PFSK-1 (cell line): ENCODE measurements at regions not wholly inside any gene's neighbourhood (a gene's known extent, or its start where the extent isn't known, plus 50 kb on each side); places are given as distances from the start of the nearest gene placed in this dataset.

ENCODE experiments used
- FOXP2 ChIP-seq: optimal IDR thresholded peaks from 2 replicates; pipeline ENCODE3; 2011; ENCODE audit warnings: borderline replicate concordance, control low read depth, inconsistent platforms; ENCODE audit not compliant: insufficient read depth; ENCODE audit errors: extremely low read length, extremely low read depth
- POLR2AphosphoS5 ChIP-seq: IDR thresholded peaks from 2 replicates; pipeline ENCODE4 v1.6.1; 2012; ENCODE audit warnings: low read depth, mild to moderate bottlenecking, control low read depth, low read length, moderate library complexity
- SIN3A ChIP-seq: IDR thresholded peaks from 2 replicates; pipeline ENCODE4 v1.6.1; 2012; ENCODE audit warnings: mild to moderate bottlenecking, low read length, moderate library complexity, borderline replicate concordance; ENCODE audit not compliant: insufficient read depth
- TAF1 ChIP-seq: IDR thresholded peaks from 2 replicates; pipeline ENCODE4 v1.6.1; 2012; ENCODE audit warnings: low read length, control low read depth, borderline replicate concordance; ENCODE audit not compliant: insufficient read depth
- TF ChIP-seq, protein P1 (sequence below), 2 experiments: IDR thresholded peaks; 2 replicates each; pipeline versions ENCODE4 v1.6.1 to v1.8.0; 2011 to 2012; ENCODE audit warnings: low read depth in 2 of 2, low read length in 2 of 2, control low read depth in 1 of 2, inconsistent platforms in 1 of 2, mild to moderate bottlenecking in 1 of 2, moderate library complexity in 1 of 2; ENCODE audit not compliant: insufficient read depth in 1 of 2

DNA sequence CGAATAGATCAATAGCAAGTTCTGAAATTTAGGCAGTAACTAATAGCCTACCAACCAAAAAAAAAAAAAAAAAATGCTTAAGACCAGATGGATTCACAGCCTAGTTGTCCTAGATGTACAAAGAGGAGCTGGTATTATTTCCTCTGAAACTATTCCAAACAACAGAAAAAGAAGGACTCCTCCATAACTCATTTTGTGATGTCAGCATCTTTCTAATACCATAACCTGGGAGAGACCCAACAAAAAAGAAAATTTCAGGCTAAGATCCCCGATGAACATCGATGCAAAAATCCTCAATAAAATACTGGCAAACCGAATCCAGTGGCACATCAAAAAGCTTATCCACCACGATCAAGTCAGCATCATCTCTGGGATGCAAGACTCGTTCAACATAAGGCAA, 1557.9 kb downstream of the C4orf33 start:
- no peak for TF ChIP-seq FOXP2
- TF ChIP-seq POLR2AphosphoS5: no peak
- TF ChIP-seq TAF1: no peak
- TF ChIP-seq SIN3A: no peak
- TF ChIP-seq, protein P1, sequence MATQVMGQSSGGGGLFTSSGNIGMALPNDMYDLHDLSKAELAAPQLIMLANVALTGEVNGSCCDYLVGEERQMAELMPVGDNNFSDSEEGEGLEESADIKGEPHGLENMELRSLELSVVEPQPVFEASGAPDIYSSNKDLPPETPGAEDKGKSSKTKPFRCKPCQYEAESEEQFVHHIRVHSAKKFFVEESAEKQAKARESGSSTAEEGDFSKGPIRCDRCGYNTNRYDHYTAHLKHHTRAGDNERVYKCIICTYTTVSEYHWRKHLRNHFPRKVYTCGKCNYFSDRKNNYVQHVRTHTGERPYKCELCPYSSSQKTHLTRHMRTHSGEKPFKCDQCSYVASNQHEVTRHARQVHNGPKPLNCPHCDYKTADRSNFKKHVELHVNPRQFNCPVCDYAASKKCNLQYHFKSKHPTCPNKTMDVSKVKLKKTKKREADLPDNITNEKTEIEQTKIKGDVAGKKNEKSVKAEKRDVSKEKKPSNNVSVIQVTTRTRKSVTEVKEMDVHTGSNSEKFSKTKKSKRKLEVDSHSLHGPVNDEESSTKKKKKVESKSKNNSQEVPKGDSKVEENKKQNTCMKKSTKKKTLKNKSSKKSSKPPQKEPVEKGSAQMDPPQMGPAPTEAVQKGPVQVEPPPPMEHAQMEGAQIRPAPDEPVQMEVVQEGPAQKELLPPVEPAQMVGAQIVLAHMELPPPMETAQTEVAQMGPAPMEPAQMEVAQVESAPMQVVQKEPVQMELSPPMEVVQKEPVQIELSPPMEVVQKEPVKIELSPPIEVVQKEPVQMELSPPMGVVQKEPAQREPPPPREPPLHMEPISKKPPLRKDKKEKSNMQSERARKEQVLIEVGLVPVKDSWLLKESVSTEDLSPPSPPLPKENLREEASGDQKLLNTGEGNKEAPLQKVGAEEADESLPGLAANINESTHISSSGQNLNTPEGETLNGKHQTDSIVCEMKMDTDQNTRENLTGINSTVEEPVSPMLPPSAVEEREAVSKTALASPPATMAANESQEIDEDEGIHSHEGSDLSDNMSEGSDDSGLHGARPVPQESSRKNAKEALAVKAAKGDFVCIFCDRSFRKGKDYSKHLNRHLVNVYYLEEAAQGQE (IDR thresholded peaks at IDR 0.05; ENCODE audit: insufficient read depth in 1 of 2, low read depth in 2 of 2, low read length in 2 of 2): no peak

DNA sequence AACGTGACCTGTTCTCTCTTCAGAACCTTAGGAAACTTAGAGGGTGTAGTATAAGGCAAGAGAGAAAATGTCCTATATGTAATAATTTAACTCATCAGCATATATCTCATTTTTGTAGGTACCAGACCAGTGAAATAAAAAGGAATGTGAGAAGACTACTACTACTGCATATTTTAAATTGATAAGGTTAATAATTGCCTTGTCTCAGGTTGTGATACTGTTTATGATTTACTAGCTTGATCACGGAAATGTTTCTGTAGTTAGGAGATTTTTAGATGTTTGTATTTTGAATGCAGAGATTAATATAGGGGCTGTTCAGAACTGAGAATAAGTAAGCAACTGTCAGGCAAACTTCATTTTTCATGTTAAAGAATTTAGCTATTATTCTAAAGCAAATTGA, 1563.4 kb downstream of the C4orf33 start:
- TF ChIP-seq TAF1 (no peak), FOXP2 (no peak), SIN3A (no peak), POLR2AphosphoS5 (no peak)
- TF ChIP-seq, protein P1 (IDR thresholded peaks at IDR 0.05; ENCODE audit: insufficient read depth in 1 of 2, low read depth in 2 of 2, low read length in 2 of 2): no peak

DNA sequence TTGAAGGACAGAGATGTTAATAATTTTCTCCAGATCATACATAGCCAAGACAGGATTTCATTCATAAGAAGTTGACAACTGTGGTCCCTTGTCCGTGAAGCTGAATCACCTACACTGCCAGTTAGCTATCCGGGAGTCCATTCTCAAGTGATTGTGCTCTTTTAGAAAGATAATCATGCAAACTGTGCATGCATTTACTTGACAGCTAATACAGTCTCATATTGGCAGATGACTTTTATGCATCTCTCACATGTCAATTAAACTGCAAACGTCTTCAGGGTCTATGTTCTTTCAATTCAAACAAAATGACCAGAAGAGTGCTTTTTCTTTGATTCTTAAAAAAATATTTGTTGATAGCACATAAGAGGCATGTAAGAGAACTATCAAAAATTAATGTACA, 1572.9 kb downstream of the C4orf33 start:
- TF ChIP-seq TAF1: no peak
- no peak for TF ChIP-seq FOXP2
- TF ChIP-seq POLR2AphosphoS5: no peak
- no peak for TF ChIP-seq SIN3A
- TF ChIP-seq, protein P1 (IDR thresholded peaks at IDR 0.05; ENCODE audit: insufficient read depth in 1 of 2, low read depth in 2 of 2, low read length in 2 of 2): no peak

DNA sequence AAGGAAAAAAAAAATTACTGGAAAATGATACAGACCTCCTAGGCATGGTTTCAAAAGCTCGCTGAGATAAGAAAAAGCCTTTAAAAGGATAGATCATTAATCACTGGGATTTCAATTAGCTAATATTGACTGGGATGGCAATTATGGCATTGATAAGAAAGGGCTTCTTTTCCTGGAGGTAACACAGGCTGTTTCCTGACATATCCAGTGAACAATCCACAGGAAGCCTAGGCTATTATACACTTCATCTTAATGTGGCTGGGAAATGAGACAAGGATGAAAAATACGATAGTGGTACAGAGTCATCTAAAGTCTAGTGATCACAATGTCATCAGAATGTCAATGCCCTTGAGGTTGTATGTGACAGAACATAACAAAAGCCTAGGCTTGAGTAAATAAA, 1579.3 kb downstream of the C4orf33 start:
- no peak for TF ChIP-seq POLR2AphosphoS5
- TF ChIP-seq TAF1: no peak
- TF ChIP-seq FOXP2: no peak
- TF ChIP-seq SIN3A: no peak
- TF ChIP-seq, protein P1 (IDR thresholded peaks at IDR 0.05; ENCODE audit: insufficient read depth in 1 of 2, low read depth in 2 of 2, low read length in 2 of 2): no peak

DNA sequence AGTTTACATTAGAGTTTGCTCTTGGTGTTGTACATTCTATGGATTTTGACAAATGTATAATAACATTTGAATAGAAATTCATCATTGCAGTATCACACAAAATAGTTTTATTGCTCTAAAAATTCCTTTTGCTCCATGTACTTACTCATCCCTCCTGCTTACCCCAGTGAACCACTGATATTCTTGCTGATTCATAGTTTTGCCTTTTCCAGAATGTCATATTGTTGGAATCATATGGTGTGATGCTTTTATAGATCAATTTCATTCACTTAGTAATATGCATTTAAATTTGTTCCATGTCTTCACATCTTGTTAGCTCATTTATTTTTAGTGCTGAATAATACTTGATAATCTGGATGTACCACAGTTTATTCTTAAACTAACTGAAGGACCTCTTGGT, 1593.2 kb downstream of the C4orf33 start:
- no peak for TF ChIP-seq TAF1
